HG03342 (cell line): ENCODE measurements at regions not wholly inside any gene's neighbourhood (a gene's known extent, or its start where the extent isn't known, plus 50 kb on each side); places are given as distances from the start of the nearest gene placed in this dataset.

Source experiments
- ATAC-seq: cut with Tn5 transposase; IDR thresholded peaks from one replicate; pipeline ENCODE4 v1.9.1; 2021; ENCODE audit warnings: mild to moderate bottlenecking, moderate library complexity; ENCODE audit not compliant: unreplicated experiment

DNA sequence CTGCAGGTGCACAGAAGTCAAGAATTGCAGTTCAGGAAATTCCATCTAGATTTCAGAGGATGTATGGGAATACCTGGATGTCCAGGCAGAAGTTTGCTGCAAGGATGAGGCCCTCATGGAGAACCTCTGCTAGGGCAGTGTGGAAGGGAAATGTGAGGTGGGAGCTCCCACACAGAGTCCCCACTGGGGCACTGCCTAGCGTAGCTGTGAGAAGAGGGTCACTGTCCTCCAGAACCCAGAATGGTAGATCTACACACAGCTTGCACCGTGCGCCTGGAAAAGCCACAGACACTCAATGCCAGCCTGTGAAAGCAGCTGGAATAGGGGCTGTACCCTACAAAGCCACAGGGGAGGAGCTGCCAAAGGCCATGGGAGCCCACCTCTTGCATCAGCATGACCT lies 681.4 kb downstream of the EPHA7 start:
- no peak for ATAC-seq

DNA sequence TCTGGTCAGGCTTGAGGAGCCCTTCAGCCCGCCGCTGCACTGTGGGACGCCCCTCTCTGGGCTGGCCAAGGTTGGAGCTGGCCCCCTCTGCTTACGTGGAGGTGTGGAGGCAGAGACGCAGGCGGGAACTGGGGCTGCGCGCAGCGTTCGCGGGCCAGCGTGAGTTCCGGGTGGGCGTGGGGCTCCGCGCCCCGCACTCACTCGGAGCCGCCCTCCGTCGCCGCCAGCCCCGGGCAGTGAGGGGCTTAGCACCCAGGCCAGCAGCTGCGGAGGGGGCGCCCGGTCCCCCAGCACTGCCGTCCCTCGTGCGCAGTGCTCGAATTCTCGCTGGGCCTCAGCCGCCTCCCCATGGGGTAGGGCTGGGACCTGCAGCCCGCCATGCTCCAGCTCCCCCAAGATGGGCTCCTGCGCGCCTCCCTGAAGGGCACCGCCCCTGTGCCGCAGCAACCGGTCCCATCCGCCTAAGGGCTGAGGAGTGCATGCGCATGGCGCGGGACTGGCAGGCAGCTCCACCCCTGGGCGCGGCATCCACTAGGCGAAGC lies 695.9 kb downstream of the EPHA7 start:
- no peak for ATAC-seq

DNA sequence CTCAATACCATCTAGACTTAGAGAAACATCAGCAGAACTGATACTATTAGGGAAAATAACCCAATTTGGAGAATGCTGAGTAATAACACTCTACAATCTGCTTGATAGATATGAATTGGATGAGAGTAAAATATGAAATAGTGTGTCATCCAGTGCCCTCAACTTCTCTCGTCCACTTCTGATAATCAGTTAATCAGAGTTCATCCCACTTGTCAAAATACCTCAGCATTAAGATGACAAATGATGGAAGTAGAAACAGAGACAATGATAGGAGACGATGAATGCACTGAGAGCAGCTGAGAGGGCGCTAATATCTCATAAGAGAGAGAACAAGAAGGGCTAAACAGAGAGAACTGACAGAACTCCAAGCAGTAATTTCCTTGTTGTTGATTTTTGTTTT lies 699.6 kb downstream of the EPHA7 start:
- ATAC-seq = no peak

DNA sequence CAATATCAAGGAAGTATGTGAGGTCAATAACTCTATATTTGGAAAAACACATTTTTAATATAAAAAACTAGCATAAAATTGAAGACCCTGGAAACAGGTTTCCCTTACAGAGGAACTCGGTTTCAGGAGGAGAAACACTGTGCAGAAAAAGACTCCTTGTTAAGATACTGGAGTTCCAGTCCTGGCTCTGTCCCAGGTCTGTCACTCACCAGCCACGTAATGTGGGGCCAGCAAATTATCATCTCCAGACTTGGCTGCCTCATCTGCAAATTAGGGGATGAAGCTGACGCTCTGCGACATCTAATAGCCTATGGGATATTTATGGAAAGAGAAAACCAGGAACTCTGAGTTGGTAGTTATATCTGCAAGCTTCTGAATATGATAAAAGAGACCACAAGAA lies 702.7 kb downstream of the EPHA7 start:
- no peak for ATAC-seq

DNA sequence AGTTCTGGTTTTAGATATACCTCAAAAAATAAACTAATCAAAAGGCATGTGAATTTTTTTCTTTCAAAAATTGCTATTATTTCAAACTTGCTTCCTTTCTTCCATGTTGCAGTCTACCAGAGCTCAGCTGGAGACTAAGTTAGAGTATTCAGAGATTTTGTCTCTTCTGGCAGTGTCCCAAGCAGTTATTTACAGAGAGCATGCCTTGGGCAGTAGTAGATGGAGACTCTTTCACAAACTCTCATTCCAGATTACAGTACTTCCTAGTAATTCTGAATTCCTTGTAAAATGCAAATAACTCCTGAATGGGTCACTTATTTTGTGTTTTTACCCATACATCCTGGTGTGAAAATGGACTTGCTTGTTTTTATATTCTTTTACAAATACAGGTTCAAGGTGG lies 703.4 kb downstream of the EPHA7 start:
- no peak for ATAC-seq

DNA sequence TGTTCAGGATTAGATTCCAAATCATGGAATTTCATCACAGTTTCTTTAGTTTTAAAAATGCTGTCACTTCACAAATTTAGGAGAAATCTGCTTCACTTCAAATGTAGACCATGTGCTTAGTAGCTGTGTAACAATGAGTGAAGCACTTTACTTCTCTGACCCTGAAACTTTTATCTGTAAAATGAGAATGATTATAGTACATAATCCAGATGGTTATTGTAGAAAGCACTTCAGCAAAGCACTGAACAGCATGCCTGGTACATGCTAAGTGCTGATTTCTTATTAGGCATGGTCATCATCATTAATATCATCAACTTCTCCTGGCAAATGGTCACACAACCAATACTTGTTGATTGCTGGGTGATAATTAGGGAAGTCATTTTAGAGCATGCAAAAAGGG lies 705.0 kb downstream of the EPHA7 start:
- ATAC-seq = no peak

DNA sequence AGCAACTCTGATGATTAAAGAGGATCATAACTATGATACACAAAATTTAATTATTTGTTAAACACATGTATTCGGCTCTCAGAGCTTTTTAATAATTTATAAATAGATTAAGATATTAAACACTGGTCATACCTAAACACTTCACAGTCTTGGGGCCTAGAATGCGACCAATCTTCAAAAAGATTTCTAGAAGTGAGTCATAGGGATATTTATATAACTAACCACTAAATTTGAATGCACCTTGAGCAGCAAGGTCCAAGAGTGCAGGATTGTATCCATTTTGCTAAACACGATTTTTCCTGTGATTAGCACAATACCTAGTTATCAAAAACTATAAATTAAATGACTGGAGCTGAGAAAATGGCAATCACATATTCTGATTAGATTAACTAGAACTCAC lies 709.3 kb downstream of the EPHA7 start:
- ATAC-seq = peak; percentile 99

DNA sequence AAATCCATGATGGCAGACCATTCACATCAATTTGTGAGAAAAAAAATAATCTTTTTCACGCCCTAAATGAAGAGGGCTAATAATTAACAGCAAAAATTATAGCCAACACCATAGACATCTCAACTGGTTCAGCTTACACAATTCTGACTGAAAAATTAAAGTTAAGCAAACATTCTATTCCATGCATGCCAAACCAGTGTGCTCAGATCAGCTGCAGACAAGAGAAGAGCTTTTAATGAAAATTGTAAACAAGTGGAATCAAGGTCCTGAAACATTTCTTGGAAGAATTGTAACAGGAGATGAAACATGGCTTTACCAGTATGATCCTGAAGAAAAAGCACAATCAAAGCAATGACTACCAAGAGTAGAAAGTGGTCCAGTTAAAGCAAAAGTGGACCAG lies 710.4 kb downstream of the EPHA7 start:
- no peak for ATAC-seq

DNA sequence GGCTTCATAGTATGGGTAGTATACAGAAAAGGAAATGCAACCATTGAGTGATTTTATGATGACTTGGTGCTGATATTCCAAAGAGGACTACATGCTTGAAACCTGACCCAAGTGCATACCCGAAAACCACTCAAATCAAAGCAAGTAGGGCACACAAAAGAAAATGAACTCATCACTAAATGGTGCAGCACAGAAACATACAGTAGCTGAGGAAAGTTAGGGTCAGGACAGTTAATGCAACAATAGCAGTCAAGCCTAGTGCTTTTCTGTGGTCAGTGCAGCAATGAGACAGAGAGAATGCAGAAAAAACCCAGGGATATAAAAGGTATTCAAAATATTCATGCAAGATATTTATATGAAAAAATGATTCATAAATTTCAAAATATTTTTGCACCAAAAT lies 711.1 kb downstream of the EPHA7 start:
- ATAC-seq = no peak

DNA sequence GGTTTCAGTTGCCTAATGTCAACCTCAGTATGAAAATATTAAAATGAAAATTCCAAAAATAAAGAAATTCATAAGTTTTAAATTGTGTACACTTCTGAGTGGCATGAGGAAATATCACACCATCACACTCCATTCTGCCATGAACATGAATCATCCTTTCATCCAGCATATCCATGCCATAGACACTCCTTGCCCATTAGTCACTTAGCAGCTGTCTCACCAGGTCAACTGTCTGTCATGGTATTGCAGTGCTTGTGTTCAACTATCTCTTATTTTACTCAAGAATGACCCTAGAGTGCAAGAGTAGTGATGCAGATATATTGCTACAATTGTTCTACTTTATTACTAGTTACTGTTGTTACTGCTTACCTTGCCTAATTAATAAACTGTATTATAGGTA lies 712.4 kb downstream of the EPHA7 start:
- no peak for ATAC-seq

DNA sequence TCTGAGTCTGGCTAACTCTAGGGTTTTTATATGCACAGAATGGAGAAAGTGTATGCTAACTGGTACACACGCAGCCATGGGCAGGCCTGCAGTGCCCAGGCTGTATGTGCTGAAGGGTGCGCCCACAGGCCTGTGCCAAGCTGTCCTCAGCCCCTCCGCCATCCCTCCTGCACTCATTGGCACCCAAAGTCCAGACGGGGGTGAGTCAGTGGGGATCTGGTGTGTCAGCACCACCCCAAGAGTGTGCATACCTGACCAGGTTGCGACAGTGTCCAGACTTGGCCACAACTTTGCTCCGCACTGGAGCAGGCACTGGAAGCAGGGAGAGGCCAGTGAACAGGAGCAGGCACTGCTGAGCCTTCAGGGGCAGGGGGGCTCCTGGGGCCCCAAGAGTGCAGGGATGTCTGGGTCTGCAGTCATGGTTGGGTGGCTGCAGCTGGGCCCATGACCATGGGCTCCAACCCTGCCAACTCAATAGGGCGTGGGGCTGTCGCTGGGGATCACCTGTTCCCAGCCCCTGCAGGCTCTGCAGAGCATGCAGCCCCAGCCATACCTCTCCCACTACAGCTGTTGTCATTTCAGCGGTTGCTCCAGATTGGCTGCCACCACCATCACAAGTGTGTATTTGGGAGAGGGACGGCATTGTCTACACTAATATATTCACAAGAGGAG lies 717.8 kb downstream of the EPHA7 start:
- ATAC-seq = no peak

DNA sequence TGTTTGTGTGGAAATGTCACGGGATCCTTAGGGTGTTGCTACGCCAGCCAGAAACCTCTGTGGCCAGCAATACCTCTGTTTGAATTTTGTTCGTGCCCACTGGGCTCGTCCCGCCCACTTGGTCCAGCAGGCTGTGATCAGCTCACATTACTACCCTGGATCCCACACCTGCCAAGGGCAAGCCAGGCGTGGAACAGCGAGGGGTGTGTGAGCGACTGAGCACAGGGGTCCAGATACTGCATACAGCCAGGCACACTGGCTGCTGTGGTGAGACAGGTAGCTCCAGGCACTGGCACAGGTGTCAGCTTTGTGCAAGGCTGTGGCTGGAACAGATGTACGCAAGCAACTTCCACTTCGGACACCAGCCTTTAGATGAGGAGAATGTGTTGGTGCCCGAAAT lies 718.9 kb downstream of the EPHA7 start:
- ATAC-seq = no peak

DNA sequence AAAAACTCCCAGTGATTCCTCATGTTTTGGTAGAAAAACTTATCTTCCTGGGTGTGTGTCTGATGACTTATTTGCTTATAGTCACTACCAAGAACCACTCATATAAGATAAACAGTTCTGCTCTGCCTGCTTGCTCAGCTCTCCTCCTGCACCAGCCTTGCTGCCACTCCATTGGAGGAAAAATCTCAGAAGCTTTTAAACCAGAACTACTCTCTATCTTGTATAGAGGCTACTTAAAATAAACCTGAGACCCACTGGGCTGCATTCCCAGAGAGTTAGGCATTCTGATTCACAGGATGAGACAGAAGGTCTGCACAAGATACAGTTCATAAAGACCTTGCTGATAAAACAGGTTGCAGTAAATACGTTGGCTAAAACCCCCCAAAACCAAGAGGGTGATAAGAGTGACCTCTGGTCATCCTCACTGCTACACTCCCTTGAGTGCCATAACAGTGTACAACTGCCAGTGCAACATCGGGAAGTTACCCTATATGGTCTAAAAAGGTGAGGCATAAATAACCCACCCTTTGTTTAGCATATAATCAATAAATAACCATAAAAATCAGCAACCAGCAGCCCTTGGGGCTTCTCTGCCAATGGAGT lies 728.3 kb downstream of the EPHA7 start:
- ATAC-seq = no peak

DNA sequence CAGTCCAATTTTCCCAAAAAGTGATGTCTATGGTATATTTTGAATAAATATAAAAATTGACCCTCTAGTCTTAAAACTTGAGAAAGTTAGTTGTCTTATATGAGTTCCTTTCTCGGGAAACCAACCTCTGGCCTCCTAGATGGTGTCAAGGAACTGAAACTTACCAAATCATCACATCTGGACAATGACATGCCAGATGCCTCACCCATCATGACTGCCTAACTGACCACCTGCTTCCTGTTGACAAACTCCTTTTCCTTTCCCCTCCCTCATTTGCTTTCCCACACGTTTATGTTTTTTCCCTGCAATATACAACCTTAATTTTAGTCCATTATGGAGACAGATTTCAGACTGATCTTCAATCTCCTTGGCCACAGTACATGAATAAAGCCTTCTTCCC lies 731.0 kb downstream of the EPHA7 start:
- peak; percentile 64 for ATAC-seq

DNA sequence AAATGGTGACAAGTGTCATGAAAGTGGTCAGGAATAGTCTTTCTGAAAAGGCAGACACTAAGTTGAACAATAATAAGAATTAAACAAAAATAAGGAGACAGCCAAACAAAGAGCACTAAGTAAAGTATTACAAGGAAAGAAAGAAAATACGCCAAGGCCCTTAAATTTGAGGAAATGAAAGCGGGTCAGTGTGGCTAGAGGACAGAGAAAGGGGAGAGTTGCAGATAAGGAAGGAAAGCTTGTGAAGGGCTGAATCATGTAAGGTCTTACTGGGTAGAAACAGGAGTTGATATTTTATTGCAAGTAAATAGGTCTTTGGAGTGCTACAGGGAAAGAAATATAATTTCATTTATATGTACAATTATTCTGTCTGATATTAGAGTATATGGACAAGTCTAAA lies 732.1 kb downstream of the EPHA7 start:
- ATAC-seq = peak; percentile 57

DNA sequence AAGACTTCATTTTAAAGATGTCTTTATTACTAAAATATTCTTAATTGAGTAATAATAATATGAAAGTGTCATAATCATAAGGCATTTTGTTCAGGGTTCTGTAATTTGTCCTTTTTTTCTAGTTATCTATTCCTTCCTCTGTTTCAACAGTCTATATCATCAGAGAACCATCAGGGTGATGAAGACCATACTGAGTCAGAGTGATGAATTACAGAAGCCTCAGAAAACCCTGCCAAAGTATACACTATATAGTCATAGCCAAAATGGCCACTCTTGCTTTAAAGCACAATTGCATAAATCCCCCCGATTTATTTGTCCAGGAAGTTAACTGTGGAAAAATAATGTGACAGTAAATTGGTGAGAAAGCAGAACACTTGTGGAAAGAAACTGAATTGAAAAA lies 735.0 kb downstream of the EPHA7 start:
- ATAC-seq = no peak

DNA sequence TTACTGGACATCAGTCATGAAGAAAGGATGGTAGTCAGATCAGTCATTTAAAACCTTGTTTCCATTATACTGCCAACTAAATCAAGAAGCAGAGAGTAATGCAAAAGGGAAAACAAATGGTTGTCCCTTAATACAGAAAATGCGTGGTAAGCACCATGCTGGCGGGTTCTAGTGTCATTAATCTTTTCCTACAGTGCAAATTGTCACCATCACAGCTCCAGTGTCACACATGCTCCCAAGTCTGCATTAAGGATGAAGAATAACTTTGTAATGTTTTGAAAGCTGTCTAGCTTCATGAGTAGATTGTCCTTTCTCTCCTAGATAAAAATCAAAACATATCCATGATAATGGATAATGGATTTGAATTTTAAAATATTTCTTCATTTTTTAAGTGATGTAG lies 735.6 kb downstream of the EPHA7 start:
- ATAC-seq = no peak

DNA sequence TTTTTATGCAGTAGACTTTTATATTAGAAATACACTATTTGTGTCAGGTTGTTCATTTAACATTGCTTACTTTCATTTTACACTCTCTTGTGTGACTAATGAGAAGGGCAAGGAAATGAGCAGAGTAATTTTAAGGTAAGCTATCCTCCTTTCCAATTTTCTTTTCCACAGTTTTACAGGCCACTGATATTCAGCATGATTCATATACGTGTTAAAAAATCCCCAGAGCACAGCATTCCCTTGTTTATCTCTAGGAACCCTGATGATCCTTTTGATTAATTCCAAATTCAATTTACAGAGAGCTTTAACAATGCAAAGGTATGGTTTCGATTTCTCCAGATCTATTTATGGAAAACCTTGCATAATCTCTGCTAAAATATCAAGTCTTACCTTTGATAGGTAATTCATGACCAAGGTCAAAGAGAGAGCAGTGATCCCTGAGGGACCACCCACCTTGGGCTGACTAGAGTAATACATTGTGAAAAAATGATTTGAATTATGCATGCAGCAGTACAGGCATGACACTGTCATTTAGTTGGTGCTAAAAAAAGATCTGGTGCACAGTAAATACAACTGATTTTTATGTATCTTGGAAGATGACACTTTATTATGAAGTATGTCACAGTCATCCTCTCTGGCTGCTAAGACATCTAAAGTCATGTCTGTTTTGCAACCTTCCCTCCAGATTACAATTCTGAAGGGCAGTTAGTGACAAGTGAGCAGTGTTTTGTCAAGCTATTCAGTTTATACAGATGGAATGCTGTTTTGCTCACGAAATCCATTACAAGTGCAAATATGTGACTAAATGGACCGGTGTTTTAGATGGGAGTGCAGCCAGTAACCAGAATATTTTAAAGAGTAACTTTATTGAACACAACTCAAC lies 736.6 kb downstream of the EPHA7 start:
- ATAC-seq = no peak

DNA sequence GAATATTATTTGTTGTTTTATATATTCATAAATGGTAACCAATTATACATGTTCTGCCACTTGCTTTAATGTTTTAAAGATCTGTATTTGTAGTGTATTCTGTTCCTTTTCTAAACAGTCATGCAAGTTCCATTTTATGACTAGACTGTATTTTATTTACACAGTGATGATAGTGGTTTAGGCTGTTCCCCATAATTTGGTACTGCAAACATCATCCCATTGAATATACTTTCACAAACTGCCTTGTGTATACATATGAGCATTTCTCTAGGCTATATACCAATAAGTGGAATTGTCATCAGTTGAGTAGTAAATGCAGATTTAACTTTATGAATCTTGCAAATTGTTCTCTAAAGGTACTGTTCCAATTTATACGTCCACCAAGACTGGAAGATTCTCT lies 738.0 kb downstream of the EPHA7 start:
- no peak for ATAC-seq

DNA sequence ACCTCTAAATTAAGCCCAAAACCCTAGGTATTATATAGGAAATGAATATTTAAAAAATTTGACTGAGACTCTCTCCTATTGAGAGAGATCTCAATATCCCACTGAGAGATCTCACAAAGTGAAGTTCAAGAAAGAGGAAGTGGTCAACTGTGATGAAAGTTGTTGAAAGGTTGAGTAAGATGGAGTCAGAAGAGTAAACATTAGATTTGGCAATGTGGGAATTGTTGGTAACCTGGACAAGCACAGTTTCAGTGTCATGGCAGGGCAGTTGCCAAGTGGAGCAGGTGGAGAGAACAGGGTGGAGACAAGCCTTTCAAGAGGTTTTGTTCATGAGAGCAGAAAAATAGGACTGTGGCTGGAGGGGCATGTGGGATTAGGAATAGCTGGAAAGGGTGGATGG lies 747.9 kb downstream of the EPHA7 start:
- ATAC-seq = peak; percentile 74

DNA sequence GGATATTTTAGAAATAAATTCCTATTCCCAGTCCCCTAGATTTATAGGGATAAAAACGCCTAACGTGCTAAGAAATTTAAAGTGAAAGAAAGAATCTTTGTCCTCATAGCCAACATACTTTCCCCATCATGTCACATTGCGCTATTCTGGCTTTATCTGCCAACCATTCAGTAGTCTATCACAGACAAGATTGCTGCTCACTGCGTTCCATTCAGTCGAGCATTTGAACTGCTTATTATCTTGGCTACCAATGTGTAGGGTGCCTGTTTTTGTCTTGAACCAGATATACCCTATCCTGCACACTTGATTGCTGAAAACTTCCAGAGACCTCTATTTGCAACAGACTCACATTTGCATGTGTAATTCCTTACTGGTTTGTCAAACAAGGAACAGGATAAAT lies 751.5 kb downstream of the EPHA7 start:
- no peak for ATAC-seq
